NT2/D1 (cell line): ENCODE measurements at regions not wholly inside any gene's neighbourhood (a gene's known extent, or its start where the extent isn't known, plus 50 kb on each side); places are given as distances from the start of the nearest gene placed in this dataset.

ENCODE experiments used
- SUZ12 ChIP-seq: IDR thresholded peaks from 2 replicates; pipeline ENCODE4 v1.6.1; 2011; ENCODE audit not compliant: insufficient read length, insufficient read depth; ENCODE audit errors: extremely low read depth
- YY1 ChIP-seq: IDR thresholded peaks from 2 replicates; pipeline ENCODE4 v1.6.1; 2011; ENCODE audit not compliant: insufficient read length, insufficient read depth

DNA sequence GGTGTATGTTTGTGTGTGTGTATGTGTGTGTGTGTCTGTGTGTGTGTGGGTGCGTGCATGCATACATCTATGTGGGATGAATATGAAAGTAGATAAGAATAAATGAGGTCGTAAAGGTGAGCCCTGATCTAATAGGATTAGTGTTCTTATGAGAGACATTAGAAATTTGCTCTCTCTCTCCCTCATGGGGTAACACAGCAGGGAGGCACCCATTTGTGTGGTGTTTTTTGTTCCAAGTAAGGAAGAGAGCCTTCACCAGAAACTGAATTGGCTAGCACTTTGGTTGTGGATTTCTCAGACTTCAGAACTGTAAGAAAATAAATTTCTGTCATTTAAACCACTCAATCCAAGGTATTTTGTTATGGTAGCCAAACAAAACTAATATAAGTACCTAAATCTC, 353.7 kb upstream of the CHRM2 start:
- TF ChIP-seq YY1 (no peak), SUZ12 (no peak)
